ENCODE measurements at regions not wholly inside any gene's neighbourhood (a gene's known extent, or its start where the extent isn't known, plus 50 kb on each side); places are given as distances from the start of the nearest gene placed in this dataset.

DNA sequence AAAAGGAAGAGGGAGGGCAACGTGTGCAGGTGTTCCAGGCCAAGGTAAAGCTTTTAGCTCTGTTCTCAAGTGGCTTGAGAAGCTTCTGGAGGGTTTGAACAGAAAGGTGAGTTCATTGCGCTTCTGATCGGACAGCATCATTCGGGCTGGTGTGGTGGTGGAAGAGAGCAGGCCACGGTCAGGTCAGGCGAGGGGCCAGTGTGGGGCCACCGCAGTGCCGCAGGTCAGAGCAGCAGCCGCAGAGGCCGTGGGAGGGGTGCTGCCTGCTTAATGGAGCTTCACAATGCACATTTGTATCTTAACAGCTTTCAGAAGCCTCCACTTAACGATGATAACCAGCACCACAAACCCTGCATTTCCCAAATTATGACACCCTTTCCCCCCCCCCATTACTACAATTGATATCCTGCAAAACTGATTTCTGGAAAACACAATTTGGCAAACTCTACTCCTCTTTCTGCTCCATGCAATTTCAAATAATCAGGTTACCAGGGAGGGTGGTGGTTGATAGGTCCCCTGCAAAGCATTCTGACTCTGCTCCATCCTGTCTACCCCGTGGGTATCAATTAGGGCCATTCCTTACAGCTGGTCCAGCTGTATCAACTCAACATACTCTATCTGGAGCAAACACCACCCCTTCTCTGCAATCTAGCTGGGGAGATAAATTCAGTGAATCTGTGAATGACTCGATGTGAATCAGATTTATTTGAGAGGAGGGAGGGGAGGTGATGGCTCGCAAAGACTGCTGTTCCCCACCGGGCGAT is 162.9 kb downstream of the ACTR3B start:
- H3K79me2 ChIP-seq (ENCODE audit: control insufficient read depth, insufficient read depth, low read length): no peaks in the 10 kb centered on the region
- H3K79me1 ChIP-seq (ENCODE audit: low read length): no peaks in the 10 kb centered on the region
- H3K56ac ChIP-seq (ENCODE audit: low read length): no peak overlapping the region
- WGBS (ENCODE audit: extremely low coverage, insufficient coverage, low lambda C conversion rate): no CpG with 5 or more reads among the region's 16 CpGs
- H2AK5ac ChIP-seq (ENCODE audit: low read length): no peak overlapping the region
- no peak overlapping the region for H3K4ac ChIP-seq (ENCODE audit: low read depth, low read length)
- H4K5ac ChIP-seq (ENCODE audit: low read length): no peak overlapping the region
- H3K9ac ChIP-seq (ENCODE audit: low read length): no peak overlapping the region
- H2BK5ac ChIP-seq (ENCODE audit: low read length): no peak overlapping the region
- H3K27me3 ChIP-seq (ENCODE audit: insufficient read depth, low read length, poor library complexity): peaks cover 3% of the 10 kb centered on the region
- H3K18ac ChIP-seq (ENCODE audit: low read length): no peak overlapping the region
- H2BK15ac ChIP-seq (replicated peaks; ENCODE audit: low read depth): no peak overlapping the region
- no peak overlapping the region for H4K8ac ChIP-seq (ENCODE audit: low read depth, low read length)
- no peak overlapping the region for H2BK120ac ChIP-seq (ENCODE audit: low read depth, low read length)
- no peak overlapping the region for H3K23ac ChIP-seq (ENCODE audit: low read length)
- no peak overlapping the region for H3K4me2 ChIP-seq (ENCODE audit: low read length)
- no peaks in the 10 kb centered on the region for H3K36me3 ChIP-seq (ENCODE audit: control insufficient read depth, insufficient read depth, low read length)
- H3K4me3 ChIP-seq (ENCODE audit: low read length): no peak overlapping the region
- no peaks in the 10 kb centered on the region for H3K4me1 ChIP-seq (ENCODE audit: control insufficient read depth, low read depth, low read length)
- no peak overlapping the region for H3K27ac ChIP-seq (ENCODE audit: low read depth, low read length)
- DNase-seq: no peak

GRCh38 chr7:152923711-152924110 is 164.2 kb downstream of the ACTR3B start:
- Histone ChIP-seq H4K8ac (ENCODE audit: low read depth, low read length) (no peak overlapping the region), H2AK5ac (ENCODE audit: low read length) (no peak overlapping the region), H3K36me3 (ENCODE audit: control insufficient read depth, insufficient read depth, low read length) (no peaks in the 10 kb centered on the region), H3K79me2 (ENCODE audit: control insufficient read depth, insufficient read depth, low read length) (no peaks in the 10 kb centered on the region), H3K4ac (ENCODE audit: low read depth, low read length) (no peak overlapping the region), H3K27ac (ENCODE audit: low read depth, low read length) (no peak overlapping the region), H3K4me2 (ENCODE audit: low read length) (no peak overlapping the region), H3K18ac (ENCODE audit: low read length) (no peak overlapping the region), H3K9ac (ENCODE audit: low read length) (no peak overlapping the region), H3K4me3 (ENCODE audit: low read length) (no peak overlapping the region), H3K27me3 (ENCODE audit: insufficient read depth, low read length, poor library complexity) (peaks cover 3% of the 10 kb centered on the region), H3K4me1 (ENCODE audit: control insufficient read depth, low read depth, low read length) (no peaks in the 10 kb centered on the region), H2BK120ac (ENCODE audit: low read depth, low read length) (no peak overlapping the region), H2BK5ac (ENCODE audit: low read length) (no peak overlapping the region), H2BK15ac (replicated peaks; ENCODE audit: low read depth) (no peak overlapping the region), H3K79me1 (ENCODE audit: low read length) (no peaks in the 10 kb centered on the region), H3K23ac (ENCODE audit: low read length) (no peak overlapping the region), H4K5ac (ENCODE audit: low read length) (no peak overlapping the region), H3K56ac (ENCODE audit: low read length) (no peak overlapping the region)
- no peak for DNase-seq
- WGBS (ENCODE audit: extremely low coverage, insufficient coverage, low lambda C conversion rate): no CpG with 5 or more reads among the region's 12 CpGs

DNA sequence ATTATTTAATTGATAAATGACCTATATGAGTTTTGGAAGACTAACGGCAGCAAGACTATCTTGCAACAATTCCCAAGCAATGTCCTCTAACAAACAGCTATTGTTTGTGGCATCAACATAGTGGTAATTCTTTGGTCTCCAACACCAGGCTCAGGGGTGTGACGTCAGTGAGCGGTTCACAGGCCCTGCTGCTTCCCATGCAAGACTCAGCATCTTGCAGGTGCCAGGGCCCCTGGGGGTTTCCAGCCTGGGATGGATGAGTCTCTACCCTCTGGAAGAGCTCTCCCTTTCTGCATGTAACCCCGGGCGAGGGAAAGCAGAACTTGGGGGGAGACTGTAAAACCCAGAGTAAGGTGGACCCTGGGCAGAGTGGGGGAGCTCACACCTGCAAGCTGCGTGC is 164.7 kb downstream of the ACTR3B start:
- H3K4ac ChIP-seq (ENCODE audit: low read depth, low read length): no peak overlapping the region
- H3K27ac ChIP-seq (ENCODE audit: low read depth, low read length): no peak overlapping the region
- H3K36me3 ChIP-seq (ENCODE audit: control insufficient read depth, insufficient read depth, low read length): no peaks in the 10 kb centered on the region
- no peak overlapping the region for H3K4me3 ChIP-seq (ENCODE audit: low read length)
- no peak overlapping the region for H2BK120ac ChIP-seq (ENCODE audit: low read depth, low read length)
- H2BK15ac ChIP-seq (replicated peaks; ENCODE audit: low read depth): no peak overlapping the region
- no peak overlapping the region for H2BK5ac ChIP-seq (ENCODE audit: low read length)
- no peaks in the 10 kb centered on the region for H3K79me2 ChIP-seq (ENCODE audit: control insufficient read depth, insufficient read depth, low read length)
- H3K79me1 ChIP-seq (ENCODE audit: low read length): no peaks in the 10 kb centered on the region
- H3K23ac ChIP-seq (ENCODE audit: low read length): no peak overlapping the region
- H3K27me3 ChIP-seq (ENCODE audit: insufficient read depth, low read length, poor library complexity): peaks cover 3% of the 10 kb centered on the region
- no peak overlapping the region for H3K56ac ChIP-seq (ENCODE audit: low read length)
- H3K4me1 ChIP-seq (ENCODE audit: control insufficient read depth, low read depth, low read length): no peaks in the 10 kb centered on the region
- no peak overlapping the region for H3K4me2 ChIP-seq (ENCODE audit: low read length)
- WGBS (ENCODE audit: extremely low coverage, insufficient coverage, low lambda C conversion rate): no CpG with 5 or more reads among the region's 6 CpGs
- no peak overlapping the region for H3K9ac ChIP-seq (ENCODE audit: low read length)
- DNase-seq: no peak
- H4K5ac ChIP-seq (ENCODE audit: low read length): no peak overlapping the region
- H2AK5ac ChIP-seq (ENCODE audit: low read length): no peak overlapping the region
- H4K8ac ChIP-seq (ENCODE audit: low read depth, low read length): no peak overlapping the region
- H3K18ac ChIP-seq (ENCODE audit: low read length): no peak overlapping the region

DNA sequence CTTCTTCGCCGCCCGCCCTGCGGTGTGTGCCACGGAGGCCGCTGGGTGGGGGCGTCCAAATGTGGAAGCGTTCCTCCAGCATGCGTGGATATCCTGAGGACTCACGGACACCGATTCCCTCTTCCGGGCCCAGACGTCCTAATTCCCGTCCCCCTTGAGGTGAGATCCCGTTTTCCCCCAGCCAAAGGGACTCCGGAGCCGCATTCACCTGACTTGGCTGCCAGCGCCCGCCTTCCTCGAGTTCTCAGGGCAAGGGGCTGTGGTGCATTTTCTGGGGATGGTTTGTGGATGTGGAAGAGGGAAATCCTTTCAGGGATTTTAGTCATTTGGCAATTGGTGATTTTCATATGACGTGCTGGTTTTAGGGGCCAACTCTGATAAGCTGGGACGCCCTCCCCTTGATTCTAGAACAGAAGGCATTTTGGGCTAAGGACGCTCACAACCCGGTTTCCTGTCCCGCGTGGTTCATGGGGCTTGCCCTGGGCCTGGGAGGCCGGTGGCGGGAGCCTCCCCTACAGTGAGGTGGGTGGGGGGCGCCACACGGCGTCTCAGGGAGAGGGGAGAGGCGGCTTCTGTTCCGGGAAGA is 165.4 kb downstream of the ACTR3B start:
- no CpG with 5 or more reads among the region's 33 CpGs for WGBS (ENCODE audit: extremely low coverage, insufficient coverage, low lambda C conversion rate)
- no peak overlapping the region for H3K23ac ChIP-seq (ENCODE audit: low read length)
- H3K27me3 ChIP-seq (ENCODE audit: insufficient read depth, low read length, poor library complexity): peaks cover 3% of the 10 kb centered on the region
- H3K4me2 ChIP-seq (ENCODE audit: low read length): peak overlapping the region; percentile 88
- no peak overlapping the region for H4K5ac ChIP-seq (ENCODE audit: low read length)
- no peak overlapping the region for H3K27ac ChIP-seq (ENCODE audit: low read depth, low read length)
- peak overlapping the region; percentile 59 for H3K9ac ChIP-seq (ENCODE audit: low read length)
- no peak overlapping the region for H2BK15ac ChIP-seq (replicated peaks; ENCODE audit: low read depth)
- peak overlapping the region; percentile 45 for H3K18ac ChIP-seq (ENCODE audit: low read length)
- H4K8ac ChIP-seq (ENCODE audit: low read depth, low read length): no peak overlapping the region
- no peaks in the 10 kb centered on the region for H3K79me1 ChIP-seq (ENCODE audit: low read length)
- no peak overlapping the region for H2AK5ac ChIP-seq (ENCODE audit: low read length)
- H3K56ac ChIP-seq (ENCODE audit: low read length): peak overlapping the region; percentile 89
- H2BK5ac ChIP-seq (ENCODE audit: low read length): no peak overlapping the region
- no peak overlapping the region for H3K4ac ChIP-seq (ENCODE audit: low read depth, low read length)
- H3K36me3 ChIP-seq (ENCODE audit: control insufficient read depth, insufficient read depth, low read length): no peaks in the 10 kb centered on the region
- H3K4me3 ChIP-seq (ENCODE audit: low read length): peak overlapping the region; percentile 35
- no peaks in the 10 kb centered on the region for H3K79me2 ChIP-seq (ENCODE audit: control insufficient read depth, insufficient read depth, low read length)
- peak; percentile 43 for DNase-seq
- no peak overlapping the region for H2BK120ac ChIP-seq (ENCODE audit: low read depth, low read length)
- no peaks in the 10 kb centered on the region for H3K4me1 ChIP-seq (ENCODE audit: control insufficient read depth, low read depth, low read length)

DNA sequence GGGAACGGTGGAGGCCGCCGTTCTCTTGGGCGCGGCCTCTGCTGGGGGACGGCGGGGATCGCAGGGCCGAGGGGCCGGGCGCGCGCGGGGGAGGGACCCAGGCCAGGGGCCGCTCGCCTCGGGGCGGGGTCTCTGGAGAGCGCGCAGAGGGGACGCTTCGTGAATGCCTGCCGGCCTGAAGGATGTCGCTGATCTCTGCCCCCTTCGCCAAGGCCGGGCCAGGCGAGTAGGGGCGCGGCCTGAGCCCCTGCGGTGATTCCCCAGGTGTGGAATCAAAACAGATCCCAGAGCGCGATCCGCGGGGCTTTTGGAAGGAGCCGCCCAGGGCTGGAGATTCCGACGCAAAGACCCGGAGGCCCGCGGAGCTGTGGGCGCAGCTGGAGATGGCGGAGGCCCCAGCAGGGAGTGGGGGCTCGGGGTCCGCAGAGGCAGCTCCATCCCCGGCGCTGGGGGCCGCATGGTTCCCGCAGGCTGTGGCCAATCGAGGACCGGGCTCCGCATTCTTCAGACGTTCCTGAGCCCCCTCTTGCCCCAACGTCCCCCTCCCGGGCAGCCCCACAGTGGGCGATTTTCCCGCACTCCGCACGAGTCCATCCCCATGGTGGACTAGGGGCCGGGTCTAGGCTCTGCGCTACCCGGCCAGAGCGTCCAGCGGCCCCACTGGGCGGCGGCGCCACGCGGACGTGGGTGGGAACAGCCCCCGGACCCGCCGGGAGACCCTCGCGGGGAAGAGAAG is 166.0 kb downstream of the ACTR3B start:
- peaks cover 3% of the 10 kb centered on the region for H3K27me3 ChIP-seq (ENCODE audit: insufficient read depth, low read length, poor library complexity)
- H3K18ac ChIP-seq (ENCODE audit: low read length): peak overlapping the region; percentile 45
- no peak overlapping the region for H3K23ac ChIP-seq (ENCODE audit: low read length)
- no peaks in the 10 kb centered on the region for H3K36me3 ChIP-seq (ENCODE audit: control insufficient read depth, insufficient read depth, low read length)
- H2BK5ac ChIP-seq (ENCODE audit: low read length): no peak overlapping the region
- no CpG with 5 or more reads among the region's 74 CpGs for WGBS (ENCODE audit: extremely low coverage, insufficient coverage, low lambda C conversion rate)
- peak overlapping the region; percentile 48 for H3K4me3 ChIP-seq (ENCODE audit: low read length)
- H2AK5ac ChIP-seq (ENCODE audit: low read length): no peak overlapping the region
- H3K9ac ChIP-seq (ENCODE audit: low read length): peak overlapping the region; percentile 59
- no peaks in the 10 kb centered on the region for H3K4me1 ChIP-seq (ENCODE audit: control insufficient read depth, low read depth, low read length)
- H4K8ac ChIP-seq (ENCODE audit: low read depth, low read length): no peak overlapping the region
- H3K79me1 ChIP-seq (ENCODE audit: low read length): no peaks in the 10 kb centered on the region
- H2BK15ac ChIP-seq (replicated peaks; ENCODE audit: low read depth): no peak overlapping the region
- no peaks in the 10 kb centered on the region for H3K79me2 ChIP-seq (ENCODE audit: control insufficient read depth, insufficient read depth, low read length)
- H3K4ac ChIP-seq (ENCODE audit: low read depth, low read length): no peak overlapping the region
- H2BK120ac ChIP-seq (ENCODE audit: low read depth, low read length): no peak overlapping the region
- H3K56ac ChIP-seq (ENCODE audit: low read length): peak overlapping the region; percentile 89
- no peak overlapping the region for H3K27ac ChIP-seq (ENCODE audit: low read depth, low read length)
- peak overlapping the region; percentile 45 for H3K4me2 ChIP-seq (ENCODE audit: low read length)
- peak; percentile 74 for DNase-seq
- H4K5ac ChIP-seq (ENCODE audit: low read length): no peak overlapping the region

Data from mesendoderm (in vitro differentiated cells).